Peyer's patch (tissue), 4 donors: ENCODE measurements at regions not wholly inside any gene's neighbourhood (a gene's known extent, or its start where the extent isn't known, plus 50 kb on each side); places are given as distances from the start of the nearest gene placed in this dataset.

Experiments used
- POLR2A ChIP-seq, 2 donors: fragments of 450-650 bp; IDR thresholded peaks; one replicate each; pipeline ENCODE4 v1.5.1; 2017; ENCODE audit warnings: antibody characterized with exemption in 2 of 2, mild to moderate bottlenecking in 2 of 2, moderate library complexity in 2 of 2
- TF ChIP-seq, protein P1 (sequence below), 6 experiments: fragments of 450-650 bp in 4 of 6; fragments of 200-600 bp in 2 of 6; sonication (generic) in 1 of 6; IDR thresholded peaks; one replicate each; pipeline ENCODE4 v1.5.1; 2017 to 2019; ENCODE audit warnings: antibody characterized with exemption in 6 of 6, mild to moderate bottlenecking in 3 of 6, moderate library complexity in 1 of 6

- TF ChIP-seq, protein P1, sequence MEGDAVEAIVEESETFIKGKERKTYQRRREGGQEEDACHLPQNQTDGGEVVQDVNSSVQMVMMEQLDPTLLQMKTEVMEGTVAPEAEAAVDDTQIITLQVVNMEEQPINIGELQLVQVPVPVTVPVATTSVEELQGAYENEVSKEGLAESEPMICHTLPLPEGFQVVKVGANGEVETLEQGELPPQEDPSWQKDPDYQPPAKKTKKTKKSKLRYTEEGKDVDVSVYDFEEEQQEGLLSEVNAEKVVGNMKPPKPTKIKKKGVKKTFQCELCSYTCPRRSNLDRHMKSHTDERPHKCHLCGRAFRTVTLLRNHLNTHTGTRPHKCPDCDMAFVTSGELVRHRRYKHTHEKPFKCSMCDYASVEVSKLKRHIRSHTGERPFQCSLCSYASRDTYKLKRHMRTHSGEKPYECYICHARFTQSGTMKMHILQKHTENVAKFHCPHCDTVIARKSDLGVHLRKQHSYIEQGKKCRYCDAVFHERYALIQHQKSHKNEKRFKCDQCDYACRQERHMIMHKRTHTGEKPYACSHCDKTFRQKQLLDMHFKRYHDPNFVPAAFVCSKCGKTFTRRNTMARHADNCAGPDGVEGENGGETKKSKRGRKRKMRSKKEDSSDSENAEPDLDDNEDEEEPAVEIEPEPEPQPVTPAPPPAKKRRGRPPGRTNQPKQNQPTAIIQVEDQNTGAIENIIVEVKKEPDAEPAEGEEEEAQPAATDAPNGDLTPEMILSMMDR (IDR thresholded peaks at IDR 0.05): no peak
- no peak for TF ChIP-seq POLR2A (IDR thresholded peaks at IDR 0.05)
These were observed 385.0 kb downstream of the EFNA5 start for GRCh38 chr5:107285772-107286171.
